HepG2 (cell line): ENCODE measurements at regions not wholly inside any gene's neighbourhood (a gene's known extent, or its start where the extent isn't known, plus 50 kb on each side); places are given as distances from the start of the nearest gene placed in this dataset.

Experiments used
- ATF1 ChIP-seq: IDR thresholded peaks from 2 replicates; pipeline ENCODE4 v1.6.1; 2016; ENCODE audit warnings: mild to moderate bottlenecking, control low read depth
- CBX2 ChIP-seq, 2 experiments: fragments of 200-600 bp in 1 of 2; sonication (generic); formaldehyde crosslinking in 1 of 2; IDR thresholded peaks; 2 replicates each; pipeline versions ENCODE4 v1.7.0 to v1.8.1; 2018 to 2022; ENCODE audit warnings: low read depth in 2 of 2, low read length in 1 of 2, mild to moderate bottlenecking in 1 of 2, missing genetic modification reagents in 1 of 2
- DR1 ChIP-seq: sonication (generic); formaldehyde crosslinking; IDR thresholded peaks from 2 replicates; pipeline ENCODE4 v1.8.0; 2021; ENCODE audit warnings: mild to moderate bottlenecking, missing genetic modification reagents, inconsistent platforms
- FOXA1 ChIP-seq, 2 experiments: fragments of 450-650 bp in 1 of 2; sonication (generic) in 1 of 2; formaldehyde crosslinking in 1 of 2; IDR thresholded peaks; 2 replicates each; pipeline versions ENCODE4 v1.4.0 to v1.6.1; 2016 to 2020; ENCODE audit warnings: missing genetic modification reagents in 1 of 2
- HMG20B ChIP-seq: conservative IDR thresholded peaks from 2 replicates; pipeline ENCODE4 v1.6.1; 2016; ENCODE audit warnings: missing genetic modification reagents, missing compliant biosample characterization
- HOXA5 ChIP-seq: sonication (generic); formaldehyde crosslinking; IDR thresholded peaks from 2 replicates; pipeline ENCODE4 v1.4.0; 2020; ENCODE audit warnings: missing genetic modification reagents
- RCOR2 ChIP-seq: IDR thresholded peaks from 2 replicates; pipeline ENCODE4 v1.6.1; 2016; ENCODE audit warnings: missing biosample characterization, missing genetic modification reagents
- REXO4 ChIP-seq: sonication (generic); formaldehyde crosslinking; IDR thresholded peaks from 2 replicates; pipeline ENCODE4 v1.8.0; 2022; ENCODE audit warnings: missing genetic modification reagents, mild to moderate bottlenecking, borderline replicate concordance
- SRSF9 ChIP-seq: fragments of 200-400 bp; formaldehyde crosslinking; IDR thresholded peaks from 2 replicates; pipeline ENCODE4 v1.6.1; 2018; ENCODE audit warnings: borderline replicate concordance, mild to moderate bottlenecking, low read depth, low read length; ENCODE audit not compliant: insufficient read depth, poor library complexity, severe bottlenecking
- U2AF1 ChIP-seq: fragments of 200-400 bp; formaldehyde crosslinking; optimal IDR thresholded peaks from 2 replicates; pipeline ENCODE3; 2017; ENCODE audit warnings: mild to moderate bottlenecking, low read depth, low read length
- ZNF34 ChIP-seq: sonication (generic); formaldehyde crosslinking; IDR thresholded peaks from 2 replicates; pipeline ENCODE4 v1.4.0; 2020; ENCODE audit warnings: mild to moderate bottlenecking, missing genetic modification reagents, borderline replicate concordance
- ZNF747 ChIP-seq: sonication (generic); formaldehyde crosslinking; IDR thresholded peaks from 2 replicates; pipeline ENCODE4 v1.8.1; 2023; ENCODE audit warnings: missing genetic modification reagents, mild to moderate bottlenecking, borderline replicate concordance
- ZNF816 ChIP-seq: sonication (generic); formaldehyde crosslinking; IDR thresholded peaks from 2 replicates; pipeline ENCODE4 v1.8.0; 2022; ENCODE audit warnings: missing genetic modification reagents, mild to moderate bottlenecking, borderline replicate concordance
- TF ChIP-seq, protein P1 (sequence below): sonication (generic); formaldehyde crosslinking; IDR thresholded peaks from 2 replicates; pipeline ENCODE4 v1.5.0; 2020; ENCODE audit warnings: mild to moderate bottlenecking, missing genetic modification reagents
- TF ChIP-seq, protein P2 (sequence below): sonication (generic); formaldehyde crosslinking; IDR thresholded peaks from 2 replicates; pipeline ENCODE4 v1.8.1; 2023; ENCODE audit warnings: mild to moderate bottlenecking, inconsistent platforms, moderate library complexity, missing genetic modification reagents, borderline replicate concordance
- TF ChIP-seq, protein P3 (sequence below): sonication (generic); formaldehyde crosslinking; IDR thresholded peaks from 2 replicates; pipeline ENCODE4 v1.4.0; 2020; ENCODE audit warnings: missing genetic modification reagents
- TF ChIP-seq, protein P4 (sequence below): sonication (generic); formaldehyde crosslinking; IDR thresholded peaks from 2 replicates; pipeline ENCODE4 v1.4.0; 2020; ENCODE audit warnings: mild to moderate bottlenecking, missing genetic modification reagents
- TF ChIP-seq, protein P5 (sequence below): sonication (generic); formaldehyde crosslinking; IDR thresholded peaks from 2 replicates; pipeline ENCODE4 v1.4.0; 2020; ENCODE audit warnings: low read depth, missing genetic modification reagents
- TF ChIP-seq, protein P6 (sequence below): sonication (generic); formaldehyde crosslinking; IDR thresholded peaks from 2 replicates; pipeline ENCODE4 v1.8.0; 2022; ENCODE audit warnings: mild to moderate bottlenecking, missing genetic modification reagents, moderate library complexity

DNA sequence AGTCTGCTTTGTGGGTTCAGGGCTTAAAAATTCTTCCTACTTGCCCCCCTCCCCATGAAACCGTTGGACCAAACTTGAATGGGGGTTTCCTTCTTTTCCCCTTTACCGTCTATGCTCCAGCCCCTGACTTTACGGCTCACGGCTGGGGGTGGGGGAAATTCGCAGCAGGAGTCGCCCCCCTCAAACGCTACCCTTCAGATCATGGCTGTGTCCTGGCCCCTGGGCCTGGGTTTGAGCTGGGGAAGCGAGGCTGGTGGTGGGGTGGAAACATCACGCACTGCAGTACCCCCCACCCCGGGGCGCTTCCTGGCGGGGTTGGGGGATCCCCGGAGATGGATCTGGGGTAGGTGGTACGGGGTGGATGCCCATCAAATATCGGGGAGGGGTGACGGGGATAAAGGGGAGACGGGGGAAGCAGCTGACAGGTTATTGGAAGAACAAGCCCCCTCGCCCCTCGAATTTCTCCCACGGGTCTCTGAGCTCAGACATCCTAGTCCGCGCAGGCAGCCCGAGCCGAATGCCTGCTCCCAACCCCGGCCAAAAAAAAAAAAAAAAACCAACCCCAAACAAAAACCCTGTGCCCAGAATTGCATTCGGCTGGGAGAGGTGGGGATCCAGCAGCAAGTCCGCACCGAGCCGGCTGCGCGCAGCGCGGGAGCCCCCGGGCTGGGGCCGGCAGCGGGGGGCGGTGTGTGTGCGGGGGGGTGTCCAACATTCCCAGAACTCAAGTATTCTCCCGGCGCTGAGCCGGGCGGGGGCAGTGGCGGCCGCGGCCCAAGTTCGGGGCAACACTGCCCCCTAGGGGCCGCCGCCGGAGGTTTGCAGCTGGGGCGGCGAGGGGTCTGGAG lies 59.0 kb upstream of the ACOT11 start (continued):
- TF ChIP-seq, protein P1, sequence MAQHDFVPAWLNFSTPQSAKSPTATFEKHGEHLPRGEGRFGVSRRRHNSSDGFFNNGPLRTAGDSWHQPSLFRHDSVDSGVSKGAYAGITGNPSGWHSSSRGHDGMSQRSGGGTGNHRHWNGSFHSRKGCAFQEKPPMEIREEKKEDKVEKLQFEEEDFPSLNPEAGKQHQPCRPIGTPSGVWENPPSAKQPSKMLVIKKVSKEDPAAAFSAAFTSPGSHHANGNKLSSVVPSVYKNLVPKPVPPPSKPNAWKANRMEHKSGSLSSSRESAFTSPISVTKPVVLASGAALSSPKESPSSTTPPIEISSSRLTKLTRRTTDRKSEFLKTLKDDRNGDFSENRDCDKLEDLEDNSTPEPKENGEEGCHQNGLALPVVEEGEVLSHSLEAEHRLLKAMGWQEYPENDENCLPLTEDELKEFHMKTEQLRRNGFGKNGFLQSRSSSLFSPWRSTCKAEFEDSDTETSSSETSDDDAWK (CRISPR knock-in tag), result no peak
- no peak for TF ChIP-seq ZNF34 (CRISPR knock-in tag)
- TF ChIP-seq HMG20B (CRISPR knock-in tag), result no peak
- TF ChIP-seq, protein P2, sequence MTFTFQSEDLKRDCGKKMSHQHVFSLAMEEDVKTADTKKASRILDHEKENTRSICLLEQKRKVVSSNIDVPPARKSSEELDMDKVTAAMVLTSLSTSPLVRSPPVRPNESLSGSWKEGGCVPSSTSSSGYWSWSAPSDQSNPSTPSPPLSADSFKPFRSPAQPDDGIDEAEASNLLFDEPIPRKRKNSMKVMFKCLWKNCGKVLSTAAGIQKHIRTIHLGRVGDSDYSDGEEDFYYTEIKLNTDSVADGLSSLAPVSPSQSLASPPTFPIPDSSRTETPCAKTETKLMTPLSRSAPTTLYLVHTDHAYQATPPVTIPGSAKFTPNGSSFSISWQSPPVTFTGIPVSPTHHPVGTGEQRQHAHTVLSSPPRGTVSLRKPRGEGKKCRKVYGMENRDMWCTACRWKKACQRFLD, result no peak
- no peak for TF ChIP-seq FOXA1 (IDR thresholded peaks at IDR 0.05)
- TF ChIP-seq FOXA1 (CRISPR knock-in tag; IDR thresholded peaks at IDR 0.05), result no peak
- no peak for TF ChIP-seq REXO4 (CRISPR knock-in tag)
- TF ChIP-seq, protein P3, sequence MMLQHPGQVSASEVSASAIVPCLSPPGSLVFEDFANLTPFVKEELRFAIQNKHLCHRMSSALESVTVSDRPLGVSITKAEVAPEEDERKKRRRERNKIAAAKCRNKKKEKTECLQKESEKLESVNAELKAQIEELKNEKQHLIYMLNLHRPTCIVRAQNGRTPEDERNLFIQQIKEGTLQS, result no peak
- no peak for TF ChIP-seq SRSF9
- no peak for TF ChIP-seq CBX2 (IDR thresholded peaks at IDR 0.05; ENCODE audit: low read depth, low read length)
- TF ChIP-seq CBX2 (CRISPR knock-in tag; IDR thresholded peaks at IDR 0.05; ENCODE audit: low read depth), result no peak
- no peak for TF ChIP-seq ZNF747
- no peak for TF ChIP-seq RCOR2 (CRISPR knock-in tag)
- TF ChIP-seq, protein P4, sequence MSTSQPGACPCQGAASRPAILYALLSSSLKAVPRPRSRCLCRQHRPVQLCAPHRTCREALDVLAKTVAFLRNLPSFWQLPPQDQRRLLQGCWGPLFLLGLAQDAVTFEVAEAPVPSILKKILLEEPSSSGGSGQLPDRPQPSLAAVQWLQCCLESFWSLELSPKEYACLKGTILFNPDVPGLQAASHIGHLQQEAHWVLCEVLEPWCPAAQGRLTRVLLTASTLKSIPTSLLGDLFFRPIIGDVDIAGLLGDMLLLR (CRISPR knock-in tag), result no peak
- TF ChIP-seq, protein P5, sequence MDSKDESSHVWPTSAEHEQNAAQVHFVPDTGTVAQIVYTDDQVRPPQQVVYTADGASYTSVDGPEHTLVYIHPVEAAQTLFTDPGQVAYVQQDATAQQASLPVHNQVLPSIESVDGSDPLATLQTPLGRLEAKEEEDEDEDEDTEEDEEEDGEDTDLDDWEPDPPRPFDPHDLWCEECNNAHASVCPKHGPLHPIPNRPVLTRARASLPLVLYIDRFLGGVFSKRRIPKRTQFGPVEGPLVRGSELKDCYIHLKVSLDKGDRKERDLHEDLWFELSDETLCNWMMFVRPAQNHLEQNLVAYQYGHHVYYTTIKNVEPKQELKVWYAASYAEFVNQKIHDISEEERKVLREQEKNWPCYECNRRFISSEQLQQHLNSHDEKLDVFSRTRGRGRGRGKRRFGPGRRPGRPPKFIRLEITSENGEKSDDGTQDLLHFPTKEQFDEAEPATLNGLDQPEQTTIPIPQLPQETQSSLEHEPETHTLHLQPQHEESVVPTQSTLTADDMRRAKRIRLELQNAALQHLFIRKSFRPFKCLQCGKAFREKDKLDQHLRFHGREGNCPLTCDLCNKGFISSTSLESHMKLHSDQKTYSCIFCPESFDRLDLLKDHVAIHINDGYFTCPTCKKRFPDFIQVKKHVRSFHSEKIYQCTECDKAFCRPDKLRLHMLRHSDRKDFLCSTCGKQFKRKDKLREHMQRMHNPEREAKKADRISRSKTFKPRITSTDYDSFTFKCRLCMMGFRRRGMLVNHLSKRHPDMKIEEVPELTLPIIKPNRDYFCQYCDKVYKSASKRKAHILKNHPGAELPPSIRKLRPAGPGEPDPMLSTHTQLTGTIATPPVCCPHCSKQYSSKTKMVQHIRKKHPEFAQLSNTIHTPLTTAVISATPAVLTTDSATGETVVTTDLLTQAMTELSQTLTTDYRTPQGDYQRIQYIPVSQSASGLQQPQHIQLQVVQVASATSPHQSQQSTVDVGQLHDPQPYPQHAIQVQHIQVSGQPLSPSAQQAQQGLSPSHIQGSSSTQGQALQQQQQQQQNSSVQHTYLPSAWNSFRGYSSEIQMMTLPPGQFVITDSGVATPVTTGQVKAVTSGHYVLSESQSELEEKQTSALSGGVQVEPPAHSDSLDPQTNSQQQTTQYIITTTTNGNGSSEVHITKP (CRISPR knock-in tag), result no peak
- TF ChIP-seq DR1, result no peak
- TF ChIP-seq ZNF816 (CRISPR knock-in tag), result no peak
- TF ChIP-seq ATF1, result no peak
- TF ChIP-seq, protein P6, sequence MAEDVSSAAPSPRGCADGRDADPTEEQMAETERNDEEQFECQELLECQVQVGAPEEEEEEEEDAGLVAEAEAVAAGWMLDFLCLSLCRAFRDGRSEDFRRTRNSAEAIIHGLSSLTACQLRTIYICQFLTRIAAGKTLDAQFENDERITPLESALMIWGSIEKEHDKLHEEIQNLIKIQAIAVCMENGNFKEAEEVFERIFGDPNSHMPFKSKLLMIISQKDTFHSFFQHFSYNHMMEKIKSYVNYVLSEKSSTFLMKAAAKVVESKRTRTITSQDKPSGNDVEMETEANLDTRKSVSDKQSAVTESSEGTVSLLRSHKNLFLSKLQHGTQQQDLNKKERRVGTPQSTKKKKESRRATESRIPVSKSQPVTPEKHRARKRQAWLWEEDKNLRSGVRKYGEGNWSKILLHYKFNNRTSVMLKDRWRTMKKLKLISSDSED (CRISPR knock-in tag), result no peak
- no peak for TF ChIP-seq U2AF1
- TF ChIP-seq HOXA5, result peak; percentile 80
